Esophagus muscularis mucosa (tissue), 4 donors: ENCODE measurements at regions not wholly inside any gene's neighbourhood (a gene's known extent, or its start where the extent isn't known, plus 50 kb on each side); places are given as distances from the start of the nearest gene placed in this dataset.

Experiments
- DNase-seq: peaks from one replicate; pipeline ENCODE4 v3.0.0-alpha.2; 2017; ENCODE audit errors: extremely low spot score
- H3K27ac ChIP-seq, 4 donors: fragments of 200-600 bp; sonication (generic); replicated peaks in 1 of 4; 1 replicate in 3 of 4; 2 replicates in 1 of 4; pipeline ENCODE4 v1.5.1; 2016 to 2019; ENCODE audit warnings: mild to moderate bottlenecking in 1 of 4
- H3K27me3 ChIP-seq, 4 donors: fragments of 200-600 bp; sonication (generic); one replicate each; pipeline versions ENCODE4 v1.5.1 to v1.6.0; 2016 to 2019
- H3K36me3 ChIP-seq, 4 donors: fragments of 200-600 bp; sonication (generic); one replicate each; pipeline ENCODE4 v1.5.1; 2016 to 2019
- H3K4me1 ChIP-seq, 4 donors: fragments of 200-600 bp; sonication (generic); one replicate each; pipeline ENCODE4 v1.5.1; 2016 to 2019
- H3K4me3 ChIP-seq, 4 donors: fragments of 200-600 bp; sonication (generic); 1 replicate in 2 of 4; 2 replicates in 2 of 4; pipeline ENCODE4 v1.5.1; 2016 to 2019; ENCODE audit warnings: mild to moderate bottlenecking in 4 of 4, moderate library complexity in 1 of 4
- H3K9me3 ChIP-seq, 4 donors: fragments of 200-600 bp; sonication (generic); 1 replicate in 3 of 4; 2 replicates in 1 of 4; pipeline ENCODE4 v1.5.1; 2016 to 2019
- CTCF ChIP-seq, 3 experiments: fragments of 200-600 bp in 2 of 3; fragments of 450-650 bp in 1 of 3; sonication (generic) in 2 of 3; IDR thresholded peaks; one replicate each; pipeline ENCODE4 v1.5.1; 2017 to 2019; ENCODE audit warnings: antibody characterized with exemption in 3 of 3, mild to moderate bottlenecking in 2 of 3, moderate library complexity in 1 of 3
- EP300 ChIP-seq: sonication (generic); formaldehyde crosslinking; IDR thresholded peaks from one replicate; pipeline ENCODE4 v1.6.1; 2017; ENCODE audit warnings: antibody characterized with exemption
- POLR2A ChIP-seq: fragments of 450-650 bp; IDR thresholded peaks from one replicate; pipeline ENCODE4 v1.6.1; 2017; ENCODE audit warnings: antibody characterized with exemption, moderate library complexity, mild to moderate bottlenecking, low read depth
- POLR2AphosphoS5 ChIP-seq, 2 donors: sonication (generic); formaldehyde crosslinking; IDR thresholded peaks; one replicate each; pipeline ENCODE4 v1.6.1; 2017; ENCODE audit warnings: antibody characterized with exemption in 2 of 2
- WGBS: methylation state at CpG from one replicate; pipeline ENCODE4 v1.1.5; 2018; 5-methylcytosine and 5-hydroxymethylcytosine counted together
- intact Hi-C: fragments of 100-400 bp; cut with DNase I; formaldehyde crosslinking; loops from one replicate; pipeline ENCODE4 v1.15.1; 2023

- Histone ChIP-seq H3K36me3 (no peaks in the 10 kb centered on the region), H3K4me1 (no peaks in the 10 kb centered on the region), H3K27ac (no peak overlapping the region), H3K27me3 (no peaks in the 10 kb centered on the region), H3K9me3 (no peaks in the 10 kb centered on the region), H3K4me3 (no peak overlapping the region)
- 14% methylated on average over 6 of the region's 6 CpGs for WGBS
- DNase-seq, result no peak
- TF ChIP-seq CTCF (IDR thresholded peaks at IDR 0.05), result peak; percentile 25 to 62 (median 29)
- TF ChIP-seq POLR2AphosphoS5 (IDR thresholded peaks at IDR 0.05), result no peak
- intact Hi-C loops, result no loop called here
These were observed 506.9 kb upstream of the PCDH10 start for GRCh38 chr4:132642016-132642817.

- Histone ChIP-seq H3K4me3 (no peak overlapping the region), H3K27ac (no peak overlapping the region), H3K4me1 (no peaks in the 10 kb centered on the region), H3K27me3 (no peaks in the 10 kb centered on the region), H3K36me3 (no peaks in the 10 kb centered on the region), H3K9me3 (no peaks in the 10 kb centered on the region)
- intact Hi-C loops, result no loop called here
- no peak for DNase-seq
- TF ChIP-seq POLR2A, result no peak
- WGBS, result 75% methylated on average over 2 of the region's 2 CpGs
These were observed 502.9 kb upstream of the PCDH10 start for GRCh38 chr4:132646186-132646585.

GRCh38 chr4:132651196-132651595 is 497.9 kb upstream of the PCDH10 start:
- intact Hi-C loops, result no loop called here
- Histone ChIP-seq H3K4me3 (no peak overlapping the region), H3K27me3 (no peaks in the 10 kb centered on the region), H3K27ac (no peak overlapping the region), H3K9me3 (no peaks in the 10 kb centered on the region), H3K4me1 (no peaks in the 10 kb centered on the region), H3K36me3 (no peaks in the 10 kb centered on the region)
- DNase-seq, result no peak
- TF ChIP-seq CTCF (IDR thresholded peaks at IDR 0.05) (no peak), POLR2A (no peak), POLR2AphosphoS5 (IDR thresholded peaks at IDR 0.05) (no peak), EP300 (no peak)
- 76% methylated on average over 2 of the region's 2 CpGs for WGBS

- H3K4me3 ChIP-seq, result no peak overlapping the region
- no peaks in the 10 kb centered on the region for H3K27me3 ChIP-seq
- no peak for DNase-seq
- H3K9me3 ChIP-seq, result peaks cover 0 to 7% (median 1%) of the 10 kb centered on the region in 4 donors
- TF ChIP-seq POLR2AphosphoS5 (IDR thresholded peaks at IDR 0.05) (no peak), POLR2A (no peak), EP300 (no peak)
- no peak overlapping the region for H3K27ac ChIP-seq
- H3K36me3 ChIP-seq, result no peaks in the 10 kb centered on the region
- intact Hi-C loops, result no loop called here
- peaks cover 0 to 5% (median 0%) of the 10 kb centered on the region in 4 donors for H3K4me1 ChIP-seq
- 37% methylated on average over 1 of the region's 1 CpG for WGBS
These were observed 488.9 kb upstream of the PCDH10 start for GRCh38 chr4:132660181-132660580.

GRCh38 chr4:132662456-132662855 is 486.6 kb upstream of the PCDH10 start:
- 83% methylated on average over 1 of the region's 1 CpG for WGBS

More at GRCh38 chr4:132662456-132662855, 486.6 kb upstream of the PCDH10 start:
- H3K27ac ChIP-seq, result no peak overlapping the region
- no peak for TF ChIP-seq POLR2AphosphoS5 (IDR thresholded peaks at IDR 0.05)
- no peak for TF ChIP-seq POLR2A
- no peak for TF ChIP-seq CTCF (IDR thresholded peaks at IDR 0.05)
- TF ChIP-seq EP300, result no peak
- no peak overlapping the region for H3K4me3 ChIP-seq
- intact Hi-C loops, result no loop called here
- no peaks in the 10 kb centered on the region for H3K36me3 ChIP-seq
- H3K9me3 ChIP-seq, result peaks cover 0 to 2% (median under 1%) of the 10 kb centered on the region in 4 donors
- peaks cover 0 to 5% (median 0%) of the 10 kb centered on the region in 4 donors for H3K4me1 ChIP-seq
- H3K27me3 ChIP-seq, result no peaks in the 10 kb centered on the region
- DNase-seq, result no peak
